ENCODE measurements at regions not wholly inside any gene's neighbourhood (a gene's known extent, or its start where the extent isn't known, plus 50 kb on each side); places are given as distances from the start of the nearest gene placed in this dataset.

DNA sequence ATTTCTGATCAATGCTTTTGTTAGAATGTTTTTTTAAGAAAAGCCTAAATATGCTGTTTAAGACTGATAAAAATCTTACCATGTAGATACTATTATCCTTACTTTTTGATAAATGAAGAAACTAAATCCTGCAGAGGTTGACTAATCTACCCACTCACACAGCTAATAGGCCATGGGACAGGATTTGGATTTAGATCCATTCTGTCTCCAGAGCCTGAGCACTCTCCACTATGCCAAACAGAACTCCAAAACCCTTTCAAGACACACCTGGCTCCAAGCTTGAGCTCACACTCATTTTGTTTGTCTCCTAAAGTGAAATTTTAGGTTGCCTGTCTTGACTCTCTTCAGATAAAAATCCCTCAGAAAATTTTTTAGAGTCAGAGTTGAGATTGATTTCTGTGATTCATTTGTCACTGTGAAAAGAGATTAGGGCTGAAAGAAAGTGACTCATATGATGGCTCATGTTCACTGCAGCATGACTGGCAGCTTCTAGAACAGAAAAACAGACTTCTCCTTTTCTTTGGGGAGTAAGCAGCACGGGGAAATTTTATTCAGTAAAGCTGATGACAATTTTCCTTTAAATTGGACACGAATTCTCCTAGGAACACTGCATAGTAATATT lies 132.3 kb upstream of the POT1 start:
- TF ChIP-seq, protein P1, sequence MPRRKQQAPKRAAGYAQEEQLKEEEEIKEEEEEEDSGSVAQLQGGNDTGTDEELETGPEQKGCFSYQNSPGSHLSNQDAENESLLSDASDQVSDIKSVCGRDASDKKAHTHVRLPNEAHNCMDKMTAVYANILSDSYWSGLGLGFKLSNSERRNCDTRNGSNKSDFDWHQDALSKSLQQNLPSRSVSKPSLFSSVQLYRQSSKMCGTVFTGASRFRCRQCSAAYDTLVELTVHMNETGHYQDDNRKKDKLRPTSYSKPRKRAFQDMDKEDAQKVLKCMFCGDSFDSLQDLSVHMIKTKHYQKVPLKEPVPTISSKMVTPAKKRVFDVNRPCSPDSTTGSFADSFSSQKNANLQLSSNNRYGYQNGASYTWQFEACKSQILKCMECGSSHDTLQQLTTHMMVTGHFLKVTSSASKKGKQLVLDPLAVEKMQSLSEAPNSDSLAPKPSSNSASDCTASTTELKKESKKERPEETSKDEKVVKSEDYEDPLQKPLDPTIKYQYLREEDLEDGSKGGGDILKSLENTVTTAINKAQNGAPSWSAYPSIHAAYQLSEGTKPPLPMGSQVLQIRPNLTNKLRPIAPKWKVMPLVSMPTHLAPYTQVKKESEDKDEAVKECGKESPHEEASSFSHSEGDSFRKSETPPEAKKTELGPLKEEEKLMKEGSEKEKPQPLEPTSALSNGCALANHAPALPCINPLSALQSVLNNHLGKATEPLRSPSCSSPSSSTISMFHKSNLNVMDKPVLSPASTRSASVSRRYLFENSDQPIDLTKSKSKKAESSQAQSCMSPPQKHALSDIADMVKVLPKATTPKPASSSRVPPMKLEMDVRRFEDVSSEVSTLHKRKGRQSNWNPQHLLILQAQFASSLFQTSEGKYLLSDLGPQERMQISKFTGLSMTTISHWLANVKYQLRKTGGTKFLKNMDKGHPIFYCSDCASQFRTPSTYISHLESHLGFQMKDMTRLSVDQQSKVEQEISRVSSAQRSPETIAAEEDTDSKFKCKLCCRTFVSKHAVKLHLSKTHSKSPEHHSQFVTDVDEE (CRISPR knock-in tag; IDR thresholded peaks at IDR 0.05): peak; percentile 32; the same call in 1 of the 2 replicates
- no peak for TF ChIP-seq ZNF565 (CRISPR knock-in tag; conservative IDR thresholded peaks at IDR 0.05; ENCODE audit: low read depth)
- no peak for TF ChIP-seq ZFP3 (CRISPR knock-in tag; IDR thresholded peaks at IDR 0.05)
- TF ChIP-seq BACH2 (CRISPR knock-in tag; IDR thresholded peaks at IDR 0.05; ENCODE audit: borderline replicate concordance): no peak
- 0 out of 2 replicates have a peak, but pooled peaks have one; percentile 16 for TF ChIP-seq CSDC2 (CRISPR knock-in tag; IDR thresholded peaks at IDR 0.05)
- TF ChIP-seq ESRRG (CRISPR knock-in tag; IDR thresholded peaks at IDR 0.05): no peak
- no peak for TF ChIP-seq TOX (CRISPR knock-in tag; IDR thresholded peaks at IDR 0.05; ENCODE audit: borderline replicate concordance)
- TF ChIP-seq, protein P2, sequence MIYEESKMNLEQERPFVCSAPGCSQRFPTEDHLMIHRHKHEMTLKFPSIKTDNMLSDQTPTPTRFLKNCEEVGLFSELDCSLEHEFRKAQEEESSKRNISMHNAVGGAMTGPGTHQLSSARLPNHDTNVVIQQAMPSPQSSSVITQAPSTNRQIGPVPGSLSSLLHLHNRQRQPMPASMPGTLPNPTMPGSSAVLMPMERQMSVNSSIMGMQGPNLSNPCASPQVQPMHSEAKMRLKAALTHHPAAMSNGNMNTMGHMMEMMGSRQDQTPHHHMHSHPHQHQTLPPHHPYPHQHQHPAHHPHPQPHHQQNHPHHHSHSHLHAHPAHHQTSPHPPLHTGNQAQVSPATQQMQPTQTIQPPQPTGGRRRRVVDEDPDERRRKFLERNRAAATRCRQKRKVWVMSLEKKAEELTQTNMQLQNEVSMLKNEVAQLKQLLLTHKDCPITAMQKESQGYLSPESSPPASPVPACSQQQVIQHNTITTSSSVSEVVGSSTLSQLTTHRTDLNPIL (CRISPR knock-in tag; IDR thresholded peaks at IDR 0.05; ENCODE audit: low read depth): no peak
- TF ChIP-seq, protein P3, sequence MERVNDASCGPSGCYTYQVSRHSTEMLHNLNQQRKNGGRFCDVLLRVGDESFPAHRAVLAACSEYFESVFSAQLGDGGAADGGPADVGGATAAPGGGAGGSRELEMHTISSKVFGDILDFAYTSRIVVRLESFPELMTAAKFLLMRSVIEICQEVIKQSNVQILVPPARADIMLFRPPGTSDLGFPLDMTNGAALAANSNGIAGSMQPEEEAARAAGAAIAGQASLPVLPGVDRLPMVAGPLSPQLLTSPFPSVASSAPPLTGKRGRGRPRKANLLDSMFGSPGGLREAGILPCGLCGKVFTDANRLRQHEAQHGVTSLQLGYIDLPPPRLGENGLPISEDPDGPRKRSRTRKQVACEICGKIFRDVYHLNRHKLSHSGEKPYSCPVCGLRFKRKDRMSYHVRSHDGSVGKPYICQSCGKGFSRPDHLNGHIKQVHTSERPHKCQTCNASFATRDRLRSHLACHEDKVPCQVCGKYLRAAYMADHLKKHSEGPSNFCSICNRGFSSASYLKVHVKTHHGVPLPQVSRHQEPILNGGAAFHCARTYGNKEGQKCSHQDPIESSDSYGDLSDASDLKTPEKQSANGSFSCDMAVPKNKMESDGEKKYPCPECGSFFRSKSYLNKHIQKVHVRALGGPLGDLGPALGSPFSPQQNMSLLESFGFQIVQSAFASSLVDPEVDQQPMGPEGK (CRISPR knock-in tag; IDR thresholded peaks at IDR 0.05; ENCODE audit: borderline replicate concordance): no peak
- peak; percentile 24; the same call in 1 of the 2 replicates for TF ChIP-seq SNAI2 (CRISPR knock-in tag; IDR thresholded peaks at IDR 0.05)
- no peak for TF ChIP-seq ARNTL (CRISPR knock-in tag; IDR thresholded peaks at IDR 0.05; ENCODE audit: borderline replicate concordance, low read depth)
- TF ChIP-seq ZFP30 (CRISPR knock-in tag; IDR thresholded peaks at IDR 0.05): no peak
- TF ChIP-seq ISL1 (CRISPR knock-in tag; IDR thresholded peaks at IDR 0.05): peak; percentile 77
- TF ChIP-seq PPARA (CRISPR knock-in tag; IDR thresholded peaks at IDR 0.05; ENCODE audit: borderline replicate concordance): no peak
- TF ChIP-seq, protein P4, sequence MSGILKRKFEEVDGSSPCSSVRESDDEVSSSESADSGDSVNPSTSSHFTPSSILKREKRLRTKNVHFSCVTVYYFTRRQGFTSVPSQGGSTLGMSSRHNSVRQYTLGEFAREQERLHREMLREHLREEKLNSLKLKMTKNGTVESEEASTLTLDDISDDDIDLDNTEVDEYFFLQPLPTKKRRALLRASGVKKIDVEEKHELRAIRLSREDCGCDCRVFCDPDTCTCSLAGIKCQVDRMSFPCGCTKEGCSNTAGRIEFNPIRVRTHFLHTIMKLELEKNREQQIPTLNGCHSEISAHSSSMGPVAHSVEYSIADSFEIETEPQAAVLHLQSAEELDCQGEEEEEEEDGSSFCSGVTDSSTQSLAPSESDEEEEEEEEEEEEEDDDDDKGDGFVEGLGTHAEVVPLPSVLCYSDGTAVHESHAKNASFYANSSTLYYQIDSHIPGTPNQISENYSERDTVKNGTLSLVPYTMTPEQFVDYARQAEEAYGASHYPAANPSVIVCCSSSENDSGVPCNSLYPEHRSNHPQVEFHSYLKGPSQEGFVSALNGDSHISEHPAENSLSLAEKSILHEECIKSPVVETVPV (CRISPR knock-in tag; IDR thresholded peaks at IDR 0.05): no peak
- no peak for TF ChIP-seq ZC3H10 (CRISPR knock-in tag; IDR thresholded peaks at IDR 0.05)
- no peak for TF ChIP-seq RARB (CRISPR knock-in tag; IDR thresholded peaks at IDR 0.05)
- TF ChIP-seq OSR1 (CRISPR knock-in tag; IDR thresholded peaks at IDR 0.05): no peak
- TF ChIP-seq, protein P5, sequence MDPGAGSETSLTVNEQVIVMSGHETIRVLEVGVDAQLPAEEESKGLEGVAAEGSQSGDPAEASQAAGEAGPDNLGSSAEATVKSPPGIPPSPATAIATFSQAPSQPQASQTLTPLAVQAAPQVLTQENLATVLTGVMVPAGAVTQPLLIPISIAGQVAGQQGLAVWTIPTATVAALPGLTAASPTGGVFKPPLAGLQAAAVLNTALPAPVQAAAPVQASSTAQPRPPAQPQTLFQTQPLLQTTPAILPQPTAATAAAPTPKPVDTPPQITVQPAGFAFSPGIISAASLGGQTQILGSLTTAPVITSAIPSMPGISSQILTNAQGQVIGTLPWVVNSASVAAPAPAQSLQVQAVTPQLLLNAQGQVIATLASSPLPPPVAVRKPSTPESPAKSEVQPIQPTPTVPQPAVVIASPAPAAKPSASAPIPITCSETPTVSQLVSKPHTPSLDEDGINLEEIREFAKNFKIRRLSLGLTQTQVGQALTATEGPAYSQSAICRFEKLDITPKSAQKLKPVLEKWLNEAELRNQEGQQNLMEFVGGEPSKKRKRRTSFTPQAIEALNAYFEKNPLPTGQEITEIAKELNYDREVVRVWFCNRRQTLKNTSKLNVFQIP (CRISPR knock-in tag; IDR thresholded peaks at IDR 0.05; ENCODE audit: borderline replicate concordance, low read depth): no peak
- peak; percentile 76 for ATAC-seq

DNA sequence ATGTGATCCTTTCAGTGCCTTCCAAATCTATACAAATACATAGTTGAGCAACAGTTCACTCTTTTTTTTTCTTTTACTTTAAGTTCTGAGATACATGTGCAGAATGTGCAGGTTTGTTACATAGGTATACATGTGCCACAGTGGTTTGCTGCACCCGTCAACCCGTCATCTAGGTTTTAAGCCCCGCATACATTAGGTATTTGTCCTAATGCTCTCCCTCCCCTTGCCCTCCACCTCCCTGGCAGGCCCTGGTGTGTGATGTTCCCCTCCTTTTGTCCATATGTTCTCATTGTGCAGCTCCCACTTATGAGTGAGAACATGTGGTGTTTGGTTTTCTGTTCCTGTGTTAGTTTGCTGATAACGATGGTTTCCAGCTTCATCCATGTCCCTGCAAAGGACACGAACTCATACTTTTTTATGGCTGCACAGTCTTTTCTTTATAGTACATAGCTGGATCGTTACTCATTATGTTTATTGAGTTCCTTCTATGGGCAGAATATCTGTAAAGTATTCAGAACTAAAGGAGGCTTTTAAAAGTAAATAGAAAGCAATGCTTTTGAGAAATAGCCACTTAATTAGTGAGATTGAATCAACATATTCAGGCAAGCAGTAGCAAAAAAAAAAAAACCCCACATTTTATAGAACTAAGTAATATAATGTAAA lies 131.6 kb upstream of the POT1 start:
- peak; percentile 57 for ATAC-seq

DNA sequence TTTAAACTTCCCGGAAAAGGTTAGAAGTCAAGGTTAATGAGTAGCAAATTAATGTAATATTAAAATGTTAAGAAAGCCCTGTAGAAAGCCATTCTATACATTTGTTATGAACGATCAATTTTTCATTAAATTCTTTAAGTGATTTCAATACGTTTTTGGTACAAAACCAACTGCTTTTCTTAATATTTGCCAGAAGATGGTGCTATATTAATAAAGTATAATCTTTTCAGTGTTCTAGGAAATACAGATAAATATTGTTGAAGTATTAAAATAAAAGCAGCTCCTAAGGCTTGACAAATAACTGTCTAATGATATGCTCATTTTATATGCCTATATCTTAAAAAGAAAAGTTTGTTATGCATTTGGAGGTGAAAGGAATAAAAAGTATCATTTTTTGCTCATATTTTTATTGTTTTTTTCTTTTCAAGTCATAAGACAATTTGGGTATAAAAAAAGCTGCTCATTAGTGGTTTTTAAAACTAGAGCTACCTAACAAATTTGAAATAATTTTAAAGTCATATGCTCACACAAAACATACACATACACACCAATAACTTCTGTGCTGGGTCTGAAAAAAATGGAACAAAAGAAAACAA lies 130.3 kb upstream of the POT1 start:
- TF ChIP-seq OSR1 (CRISPR knock-in tag; IDR thresholded peaks at IDR 0.05) (no peak), PPARA (CRISPR knock-in tag; IDR thresholded peaks at IDR 0.05; ENCODE audit: borderline replicate concordance) (no peak), ZNF8 (CRISPR knock-in tag; IDR thresholded peaks at IDR 0.05) (no peak), ISL1 (CRISPR knock-in tag; IDR thresholded peaks at IDR 0.05) (no peak)
- TF ChIP-seq, protein P1 (CRISPR knock-in tag; IDR thresholded peaks at IDR 0.05): no peak
- peak; percentile 40; the same call in 1 of the 3 replicates for ATAC-seq
